ENCODE measurements at regions not wholly inside any gene's neighbourhood (a gene's known extent, or its start where the extent isn't known, plus 50 kb on each side); places are given as distances from the start of the nearest gene placed in this dataset.
"Not testable (repeated sequence)": the region's sequence is repeated elsewhere in the genome, so short reads cannot be mapped to it uniquely, and the experiment has no call there.

GRCh38 chr1:105005594-105006195, 1256.0 kb downstream of the AMY1C start:
- Histone ChIP-seq H3K9me3 (ENCODE audit: control insufficient read depth, insufficient read depth, low read length) (no peaks in the 10 kb centered on the region), H3K36me3 (ENCODE audit: control insufficient read depth, insufficient read depth, low read length) (no peaks in the 10 kb centered on the region), H3K27me3 (ENCODE audit: control insufficient read depth, insufficient read depth, low read length) (no peaks in the 10 kb centered on the region), H3K4me1 (ENCODE audit: control insufficient read depth, insufficient read depth, low read length) (no peaks in the 10 kb centered on the region), H3K9ac (ENCODE audit: low read depth, low read length) (no peak overlapping the region), H3K4me3 (ENCODE audit: low read depth, low read length) (no peak overlapping the region)

- Histone ChIP-seq H3K4me1 (ENCODE audit: control insufficient read depth, insufficient read depth, low read length) (no peaks in the 10 kb centered on the region), H3K9ac (ENCODE audit: low read depth, low read length) (no peak overlapping the region), H3K27me3 (ENCODE audit: control insufficient read depth, insufficient read depth, low read length) (no peaks in the 10 kb centered on the region), H3K9me3 (ENCODE audit: control insufficient read depth, insufficient read depth, low read length) (no peaks in the 10 kb centered on the region), H3K36me3 (ENCODE audit: control insufficient read depth, insufficient read depth, low read length) (no peaks in the 10 kb centered on the region), H3K4me3 (ENCODE audit: low read depth, low read length) (no peak overlapping the region)
These were observed 1267.9 kb downstream of the AMY1C start for GRCh38 chr1:105017587-105017986.

DNA sequence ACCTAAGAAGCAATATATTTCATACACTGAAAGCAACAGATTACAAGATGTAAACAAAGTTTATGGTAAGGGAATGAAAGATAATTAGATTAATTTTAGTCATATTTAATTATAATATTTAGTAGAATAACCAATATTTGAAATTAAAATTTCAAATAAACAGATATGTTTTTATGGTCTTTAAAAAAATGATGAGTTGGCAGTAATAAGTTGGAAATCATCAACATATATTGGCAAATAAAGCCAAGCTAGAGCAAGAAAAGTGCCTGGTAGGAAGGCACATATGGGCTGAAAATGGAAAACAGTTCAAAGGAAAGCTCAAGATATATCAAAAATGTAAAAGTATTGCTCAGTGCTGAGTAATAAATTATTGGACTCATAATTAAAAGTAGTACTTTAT, 1274.0 kb downstream of the AMY1C start:
- Histone ChIP-seq H3K36me3 (ENCODE audit: control insufficient read depth, insufficient read depth, low read length) (no peaks in the 10 kb centered on the region), H3K9me3 (ENCODE audit: control insufficient read depth, insufficient read depth, low read length) (no peaks in the 10 kb centered on the region), H3K4me1 (ENCODE audit: control insufficient read depth, insufficient read depth, low read length) (no peaks in the 10 kb centered on the region), H3K9ac (ENCODE audit: low read depth, low read length) (no peak overlapping the region), H3K4me3 (ENCODE audit: low read depth, low read length) (no peak overlapping the region), H3K27me3 (ENCODE audit: control insufficient read depth, insufficient read depth, low read length) (no peaks in the 10 kb centered on the region)

GRCh38 chr1:105027838-105028471, 1278.3 kb downstream of the AMY1C start:
- Histone ChIP-seq H3K4me3 (ENCODE audit: low read depth, low read length) (no peak overlapping the region), H3K9me3 (ENCODE audit: control insufficient read depth, insufficient read depth, low read length) (no peaks in the 10 kb centered on the region), H3K36me3 (ENCODE audit: control insufficient read depth, insufficient read depth, low read length) (no peaks in the 10 kb centered on the region), H3K27me3 (ENCODE audit: control insufficient read depth, insufficient read depth, low read length) (no peaks in the 10 kb centered on the region), H3K4me1 (ENCODE audit: control insufficient read depth, insufficient read depth, low read length) (no peaks in the 10 kb centered on the region), H3K9ac (ENCODE audit: low read depth, low read length) (no peak overlapping the region)

GRCh38 chr1:105072446-105072845, 1322.7 kb downstream of the AMY1C start:
- Histone ChIP-seq H3K27me3 (ENCODE audit: control insufficient read depth, insufficient read depth, low read length) (no peaks in the 10 kb centered on the region), H3K4me1 (ENCODE audit: control insufficient read depth, insufficient read depth, low read length) (no peaks in the 10 kb centered on the region), H3K4me3 (ENCODE audit: low read depth, low read length) (no peak overlapping the region), H3K36me3 (ENCODE audit: control insufficient read depth, insufficient read depth, low read length) (no peaks in the 10 kb centered on the region), H3K9ac (ENCODE audit: low read depth, low read length) (no peak overlapping the region), H3K9me3 (ENCODE audit: control insufficient read depth, insufficient read depth, low read length) (no peaks in the 10 kb centered on the region)

DNA sequence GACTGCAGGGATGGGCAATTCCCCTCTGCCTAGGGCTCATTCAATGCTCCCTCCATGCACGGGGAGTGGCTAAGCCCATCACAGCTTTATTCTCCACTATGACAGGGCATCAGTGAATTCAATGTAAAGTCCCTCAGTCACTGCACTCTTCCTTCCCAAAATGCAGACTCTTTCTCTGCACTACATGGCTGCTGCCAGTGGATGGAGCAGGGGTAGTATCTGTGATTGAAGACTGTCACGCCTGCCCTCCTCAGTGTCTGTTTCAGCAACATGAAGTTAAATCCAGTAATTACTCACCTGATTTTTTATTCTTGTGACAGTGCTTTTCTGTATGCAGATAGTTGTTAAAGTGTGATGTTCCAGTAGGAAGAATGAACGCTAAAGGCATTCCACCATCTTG, 1323.2 kb downstream of the AMY1C start:
- H3K36me3 ChIP-seq (ENCODE audit: control insufficient read depth, insufficient read depth, low read length) = no peaks in the 10 kb centered on the region
- H3K9me3 ChIP-seq (ENCODE audit: control insufficient read depth, insufficient read depth, low read length) = no peaks in the 10 kb centered on the region
- no peak overlapping the region for H3K4me3 ChIP-seq (ENCODE audit: low read depth, low read length)
- H3K4me1 ChIP-seq (ENCODE audit: control insufficient read depth, insufficient read depth, low read length) = no peaks in the 10 kb centered on the region
- no peaks in the 10 kb centered on the region for H3K27me3 ChIP-seq (ENCODE audit: control insufficient read depth, insufficient read depth, low read length)
- no peak overlapping the region for H3K9ac ChIP-seq (ENCODE audit: low read depth, low read length)

DNA sequence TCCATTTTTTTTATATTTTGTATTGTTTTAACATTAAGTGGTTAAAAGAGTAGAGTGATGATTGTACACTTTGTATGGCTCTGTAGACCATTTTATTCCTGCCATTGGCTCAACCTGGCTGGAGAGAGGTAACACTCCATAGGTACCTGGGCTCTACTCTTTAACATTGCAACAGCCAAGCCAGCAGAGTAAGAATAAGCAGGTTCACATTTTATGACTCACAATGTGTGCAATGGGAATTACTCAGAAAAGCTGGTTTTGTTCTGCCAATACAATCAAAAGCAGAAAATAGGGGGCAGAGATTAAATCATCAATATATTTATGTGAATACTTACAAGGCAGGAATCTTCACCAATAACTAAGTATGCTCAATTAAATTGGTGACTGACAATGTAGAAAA, 1324.0 kb downstream of the AMY1C start:
- Histone ChIP-seq H3K4me1 (ENCODE audit: control insufficient read depth, insufficient read depth, low read length) (no peaks in the 10 kb centered on the region), H3K9me3 (ENCODE audit: control insufficient read depth, insufficient read depth, low read length) (no peaks in the 10 kb centered on the region), H3K9ac (ENCODE audit: low read depth, low read length) (no peak overlapping the region), H3K27me3 (ENCODE audit: control insufficient read depth, insufficient read depth, low read length) (no peaks in the 10 kb centered on the region), H3K36me3 (ENCODE audit: control insufficient read depth, insufficient read depth, low read length) (no peaks in the 10 kb centered on the region), H3K4me3 (ENCODE audit: low read depth, low read length) (no peak overlapping the region)

- no peaks in the 10 kb centered on the region for H3K9me3 ChIP-seq (ENCODE audit: control insufficient read depth, insufficient read depth, low read length)
- H3K27me3 ChIP-seq (ENCODE audit: control insufficient read depth, insufficient read depth, low read length) = no peaks in the 10 kb centered on the region
- H3K36me3 ChIP-seq (ENCODE audit: control insufficient read depth, insufficient read depth, low read length) = no peaks in the 10 kb centered on the region
- H3K9ac ChIP-seq (ENCODE audit: low read depth, low read length) = no peak overlapping the region
- no peaks in the 10 kb centered on the region for H3K4me1 ChIP-seq (ENCODE audit: control insufficient read depth, insufficient read depth, low read length)
- no peak overlapping the region for H3K4me3 ChIP-seq (ENCODE audit: low read depth, low read length)
These were observed 1333.9 kb downstream of the AMY1C start for GRCh38 chr1:105083611-105084010.

GRCh38 chr1:105087506-105087905, 1337.8 kb downstream of the AMY1C start:
- Histone ChIP-seq H3K36me3 (ENCODE audit: control insufficient read depth, insufficient read depth, low read length) (no peaks in the 10 kb centered on the region), H3K4me3 (ENCODE audit: low read depth, low read length) (no peak overlapping the region), H3K9ac (ENCODE audit: low read depth, low read length) (no peak overlapping the region), H3K27me3 (ENCODE audit: control insufficient read depth, insufficient read depth, low read length) (no peaks in the 10 kb centered on the region), H3K4me1 (ENCODE audit: control insufficient read depth, insufficient read depth, low read length) (no peaks in the 10 kb centered on the region), H3K9me3 (ENCODE audit: control insufficient read depth, insufficient read depth, low read length) (no peaks in the 10 kb centered on the region)

- H3K9ac ChIP-seq (ENCODE audit: low read depth, low read length) = no peak overlapping the region
- H3K4me3 ChIP-seq (ENCODE audit: low read depth, low read length) = no peak overlapping the region
- no peaks in the 10 kb centered on the region for H3K36me3 ChIP-seq (ENCODE audit: control insufficient read depth, insufficient read depth, low read length)
- no peaks in the 10 kb centered on the region for H3K27me3 ChIP-seq (ENCODE audit: control insufficient read depth, insufficient read depth, low read length)
- H3K9me3 ChIP-seq (ENCODE audit: control insufficient read depth, insufficient read depth, low read length) = no peaks in the 10 kb centered on the region
- no peaks in the 10 kb centered on the region for H3K4me1 ChIP-seq (ENCODE audit: control insufficient read depth, insufficient read depth, low read length)
These were observed 1338.5 kb downstream of the AMY1C start for GRCh38 chr1:105088166-105088565.

DNA sequence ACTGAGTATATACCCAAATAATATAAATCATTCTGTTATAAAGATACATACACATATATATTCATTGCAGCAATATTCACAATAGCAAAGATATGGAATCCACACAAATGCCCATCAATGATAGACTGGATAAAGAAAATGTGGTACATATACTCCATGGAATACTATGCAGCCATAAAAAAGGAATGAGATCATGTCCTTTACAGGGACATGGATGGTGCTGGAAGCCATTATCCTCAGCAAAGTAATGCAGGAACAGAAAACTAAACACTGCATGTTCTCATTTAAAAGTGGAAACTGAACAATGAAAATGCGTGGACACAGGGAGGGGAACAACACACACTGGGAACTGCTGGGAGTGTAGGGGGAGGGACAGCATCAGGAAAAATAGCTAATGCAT, 1344.2 kb downstream of the AMY1C start:
- not testable (repeated sequence) for H3K36me3 ChIP-seq (ENCODE audit: control insufficient read depth, insufficient read depth, low read length); H3K9ac ChIP-seq (ENCODE audit: low read depth, low read length); H3K4me3 ChIP-seq (ENCODE audit: low read depth, low read length); H3K4me1 ChIP-seq (ENCODE audit: control insufficient read depth, insufficient read depth, low read length); H3K27me3 ChIP-seq (ENCODE audit: control insufficient read depth, insufficient read depth, low read length); H3K9me3 ChIP-seq (ENCODE audit: control insufficient read depth, insufficient read depth, low read length)

DNA sequence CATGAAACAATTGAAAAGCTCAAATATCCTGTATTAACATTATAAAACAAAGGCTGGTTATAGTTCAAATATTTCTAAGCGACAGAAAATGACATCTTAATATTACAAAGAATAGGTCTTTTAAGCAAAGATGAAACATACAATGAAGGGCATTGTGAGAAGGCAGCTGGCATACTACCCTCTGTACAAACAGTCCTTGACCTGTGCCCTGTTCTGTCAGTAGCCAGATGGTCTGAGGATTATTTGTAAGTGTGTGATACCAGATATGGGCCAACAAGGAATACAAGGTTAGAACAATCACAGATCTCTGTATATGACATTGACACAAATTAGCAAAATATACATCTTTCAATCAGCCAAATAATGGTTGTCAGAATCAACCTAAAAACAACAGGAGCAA, 1350.4 kb downstream of the AMY1C start:
- Histone ChIP-seq H3K36me3 (ENCODE audit: control insufficient read depth, insufficient read depth, low read length) (no peaks in the 10 kb centered on the region), H3K4me1 (ENCODE audit: control insufficient read depth, insufficient read depth, low read length) (no peaks in the 10 kb centered on the region), H3K27me3 (ENCODE audit: control insufficient read depth, insufficient read depth, low read length) (no peaks in the 10 kb centered on the region), H3K9ac (ENCODE audit: low read depth, low read length) (no peak overlapping the region), H3K4me3 (ENCODE audit: low read depth, low read length) (no peak overlapping the region), H3K9me3 (ENCODE audit: control insufficient read depth, insufficient read depth, low read length) (no peaks in the 10 kb centered on the region)

All from iPS-15b (cell line).